ENCODE measurements at regions not wholly inside any gene's neighbourhood (a gene's known extent, or its start where the extent isn't known, plus 50 kb on each side); places are given as distances from the start of the nearest gene placed in this dataset.

DNA sequence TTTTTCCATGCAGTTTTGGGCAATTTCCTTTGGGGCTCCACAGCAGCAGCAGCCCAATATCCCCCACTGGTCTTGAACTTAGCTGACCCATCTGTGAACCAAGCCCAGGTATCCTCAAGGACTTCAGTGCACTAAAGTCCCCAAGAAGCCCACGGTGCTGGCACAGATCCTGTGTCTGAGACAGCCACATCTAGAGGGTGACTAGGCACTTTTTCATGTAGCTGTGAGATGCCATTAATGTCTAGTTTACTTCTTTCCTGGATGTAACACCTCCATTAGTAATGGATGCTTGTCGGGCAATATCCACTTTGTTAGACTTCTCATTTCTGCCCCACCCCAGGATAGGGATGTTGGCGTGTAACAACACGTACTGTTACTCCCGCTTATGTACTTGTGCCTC is 117.9 kb downstream of the GPCPD1 start:
- TF ChIP-seq, protein P1, sequence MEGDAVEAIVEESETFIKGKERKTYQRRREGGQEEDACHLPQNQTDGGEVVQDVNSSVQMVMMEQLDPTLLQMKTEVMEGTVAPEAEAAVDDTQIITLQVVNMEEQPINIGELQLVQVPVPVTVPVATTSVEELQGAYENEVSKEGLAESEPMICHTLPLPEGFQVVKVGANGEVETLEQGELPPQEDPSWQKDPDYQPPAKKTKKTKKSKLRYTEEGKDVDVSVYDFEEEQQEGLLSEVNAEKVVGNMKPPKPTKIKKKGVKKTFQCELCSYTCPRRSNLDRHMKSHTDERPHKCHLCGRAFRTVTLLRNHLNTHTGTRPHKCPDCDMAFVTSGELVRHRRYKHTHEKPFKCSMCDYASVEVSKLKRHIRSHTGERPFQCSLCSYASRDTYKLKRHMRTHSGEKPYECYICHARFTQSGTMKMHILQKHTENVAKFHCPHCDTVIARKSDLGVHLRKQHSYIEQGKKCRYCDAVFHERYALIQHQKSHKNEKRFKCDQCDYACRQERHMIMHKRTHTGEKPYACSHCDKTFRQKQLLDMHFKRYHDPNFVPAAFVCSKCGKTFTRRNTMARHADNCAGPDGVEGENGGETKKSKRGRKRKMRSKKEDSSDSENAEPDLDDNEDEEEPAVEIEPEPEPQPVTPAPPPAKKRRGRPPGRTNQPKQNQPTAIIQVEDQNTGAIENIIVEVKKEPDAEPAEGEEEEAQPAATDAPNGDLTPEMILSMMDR (IDR thresholded peaks at IDR 0.05; ENCODE audit: low read depth, low read length): no peak
- DNase-seq (ENCODE audit: low read depth, low spot score): no peak
- H3K4me3 ChIP-seq (ENCODE audit: low read depth, low read length): no peak overlapping the region
- in situ Hi-C loops (cut with HindIII; ENCODE audit: low sequenced_read_pairs): no loop called here

DNA sequence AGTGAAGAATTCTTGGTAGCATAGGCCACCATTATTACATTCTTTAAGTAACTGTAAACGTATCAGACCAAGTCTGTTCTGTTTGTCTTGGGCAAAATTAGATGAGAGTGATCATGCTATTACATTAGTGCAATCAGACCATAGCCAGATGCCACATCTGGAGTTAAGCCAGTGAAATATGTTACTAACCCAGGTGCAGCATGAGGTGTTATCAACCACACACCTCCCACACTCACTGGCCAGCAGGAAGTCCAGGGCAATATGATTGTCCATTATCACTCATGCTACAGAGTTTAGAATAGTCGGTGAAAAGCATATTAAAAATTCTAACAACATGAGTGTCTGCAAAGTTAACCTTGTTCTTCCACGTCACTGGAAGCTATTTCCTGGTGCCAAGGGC is 119.4 kb downstream of the GPCPD1 start:
- TF ChIP-seq, protein P1 (IDR thresholded peaks at IDR 0.05; ENCODE audit: low read depth, low read length): no peak
- in situ Hi-C loops (cut with HindIII; ENCODE audit: low sequenced_read_pairs): no loop called here
- no peak for DNase-seq (ENCODE audit: low read depth, low spot score)
- no peak overlapping the region for H3K4me3 ChIP-seq (ENCODE audit: low read depth, low read length)

DNA sequence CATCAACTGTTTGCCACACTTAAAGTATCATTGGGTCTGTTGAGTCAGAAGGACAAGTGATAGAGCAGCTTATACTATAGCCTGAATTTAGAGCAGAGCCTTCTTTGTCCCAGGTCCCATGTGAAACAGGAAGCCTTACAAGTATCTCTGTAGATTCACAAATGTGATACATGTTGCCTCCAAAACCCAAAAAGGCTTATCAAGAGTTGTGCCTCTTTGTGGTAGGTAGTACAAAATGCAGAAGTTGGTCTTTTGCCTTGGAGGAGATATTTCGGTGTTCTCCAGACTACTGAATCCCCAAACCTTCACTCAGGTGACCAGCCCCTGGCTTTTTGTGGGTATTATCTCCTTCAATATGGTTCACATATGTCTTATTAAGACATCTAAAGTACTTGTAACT is 121.2 kb downstream of the GPCPD1 start:
- TF ChIP-seq, protein P1 (IDR thresholded peaks at IDR 0.05; ENCODE audit: low read depth, low read length): no peak
- H3K4me3 ChIP-seq (ENCODE audit: low read depth, low read length): no peak overlapping the region
- in situ Hi-C loops (cut with HindIII; ENCODE audit: low sequenced_read_pairs): no loop called here
- DNase-seq (ENCODE audit: low read depth, low spot score): no peak

DNA sequence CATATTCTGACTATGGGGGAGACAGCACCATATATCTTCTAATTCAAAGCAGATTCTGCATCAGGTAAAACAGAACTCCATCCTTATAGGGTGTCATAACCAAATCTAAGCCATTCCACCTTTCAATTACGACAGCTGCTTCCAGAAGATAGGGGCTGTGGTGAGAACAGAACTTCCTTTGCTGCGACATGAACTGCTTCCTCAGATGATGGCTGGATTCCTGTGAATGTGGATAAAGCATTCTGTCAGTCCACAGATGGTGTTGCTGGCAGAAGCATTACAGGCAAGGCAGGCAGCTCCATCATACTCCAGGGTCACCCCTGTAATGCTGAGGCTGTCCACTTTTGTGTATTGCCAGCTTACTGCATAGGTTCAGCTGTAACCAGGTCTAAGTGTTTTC is 122.0 kb downstream of the GPCPD1 start:
- TF ChIP-seq, protein P1 (IDR thresholded peaks at IDR 0.05; ENCODE audit: low read depth, low read length): no peak
- no peak for DNase-seq (ENCODE audit: low read depth, low spot score)

DNA sequence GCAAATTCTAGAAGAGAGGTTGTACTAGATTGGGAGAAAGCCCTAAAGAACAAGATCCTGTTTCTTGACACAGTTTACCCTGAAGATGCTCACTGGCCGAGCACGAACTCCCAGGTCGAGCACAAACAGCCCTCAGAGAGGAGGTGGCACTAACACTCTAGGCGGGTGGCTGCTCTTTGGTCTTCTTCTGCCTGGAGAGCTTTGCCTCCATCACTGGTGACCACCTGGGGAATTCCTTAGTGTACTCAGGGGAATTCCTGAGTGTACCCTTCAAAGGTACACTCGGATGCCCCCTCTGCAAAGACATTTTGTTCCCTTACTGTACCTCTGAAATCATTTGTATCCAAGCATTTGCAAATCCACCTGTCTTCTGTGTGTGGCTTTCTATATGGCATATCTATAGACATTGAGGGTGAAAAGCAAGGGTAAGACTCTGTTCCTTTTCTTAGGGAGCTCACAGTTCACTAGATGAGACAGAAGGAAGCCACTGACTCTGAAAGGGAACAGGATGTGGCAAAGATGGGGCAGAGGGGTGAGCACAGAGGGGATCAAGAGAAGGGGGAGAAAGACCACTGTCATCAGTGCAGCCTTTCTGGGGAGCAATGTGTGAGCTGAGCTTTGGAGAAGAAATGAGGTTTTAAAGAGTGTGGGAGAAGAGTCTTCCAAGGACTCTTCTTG is 124.3 kb downstream of the GPCPD1 start:
- TF ChIP-seq, protein P1 (IDR thresholded peaks at IDR 0.05; ENCODE audit: low read depth, low read length): no peak
- DNase-seq (ENCODE audit: low read depth, low spot score): no peak
- in situ Hi-C loops (cut with HindIII; ENCODE audit: low sequenced_read_pairs): no loop called here

More for the DNA sequence above, 122.0 kb downstream of the GPCPD1 start:
- in situ Hi-C loops (cut with HindIII; ENCODE audit: low sequenced_read_pairs): no loop called here
- H3K4me3 ChIP-seq (ENCODE audit: low read depth, low read length): no peak overlapping the region

DNA sequence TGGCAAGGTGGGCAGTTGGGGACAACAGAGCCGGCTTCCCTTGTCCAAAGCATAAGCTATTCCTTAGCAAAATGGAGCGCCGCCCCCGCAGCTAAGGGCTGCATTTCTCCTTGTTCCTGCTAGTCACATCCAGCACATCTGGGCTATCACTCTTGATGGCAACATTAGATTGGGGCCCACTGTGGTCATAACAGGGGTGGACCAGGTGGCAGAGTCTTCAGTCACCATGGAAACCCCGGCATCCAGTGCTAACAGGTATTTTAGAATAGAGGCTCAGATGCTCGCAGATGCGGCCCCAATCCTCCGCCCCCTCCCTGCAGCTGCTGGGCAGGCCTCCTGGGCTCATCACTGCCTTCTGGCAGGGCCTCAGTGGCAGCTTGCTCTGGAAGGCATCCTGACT is 125.9 kb downstream of the GPCPD1 start:
- DNase-seq (ENCODE audit: low read depth, low spot score): no peak
- TF ChIP-seq, protein P1 (IDR thresholded peaks at IDR 0.05; ENCODE audit: low read depth, low read length): no peak
- no peak overlapping the region for H3K4me3 ChIP-seq (ENCODE audit: low read depth, low read length)
- in situ Hi-C loops (cut with HindIII; ENCODE audit: low sequenced_read_pairs): no loop called here

More for the DNA sequence above, 124.3 kb downstream of the GPCPD1 start:
- no peak overlapping the region for H3K4me3 ChIP-seq (ENCODE audit: low read depth, low read length)
